M059J (cell line): ENCODE measurements at regions not wholly inside any gene's neighbourhood (a gene's known extent, or its start where the extent isn't known, plus 50 kb on each side); places are given as distances from the start of the nearest gene placed in this dataset.

ENCODE experiments used
- DNase-seq: peaks from one replicate; pipeline ENCODE4 v3.0.0-alpha.2; 2012; ENCODE audit warnings: low read depth

- DNase-seq: no peak
Measured at GRCh38 chr2:172153156-172153555, 50.5 kb upstream of the DLX2 start.

- DNase-seq: no peak
Measured at GRCh38 chr2:172153757-172154156, 51.1 kb upstream of the DLX2 start.

GRCh38 chr2:172155752-172156151 is 53.1 kb upstream of the DLX2 start:
- no peak for DNase-seq

- no peak for DNase-seq
Measured at GRCh38 chr2:172160839-172161238, 58.1 kb upstream of the DLX2 start.

- no peak for DNase-seq
Measured at GRCh38 chr2:172162225-172162733, 59.6 kb upstream of the DLX2 start.

- DNase-seq: no peak
Measured at GRCh38 chr2:172162739-172163336, 60.1 kb upstream of the DLX2 start.

- DNase-seq: peak; percentile 42
Measured at GRCh38 chr2:172168917-172169346, 66.2 kb upstream of the DLX2 start.

- no peak for DNase-seq
Measured at GRCh38 chr2:172169611-172170010, 66.9 kb upstream of the DLX2 start.

GRCh38 chr2:172172513-172173173 is 69.9 kb upstream of the DLX2 start:
- DNase-seq: peak; percentile 68

- DNase-seq: no peak
Measured at GRCh38 chr2:172173174-172173706, 70.5 kb upstream of the DLX2 start.

- peak; percentile 34 for DNase-seq
Measured at GRCh38 chr2:172177581-172177980, 74.9 kb upstream of the DLX2 start.

GRCh38 chr2:172177996-172178395 is 75.3 kb upstream of the DLX2 start:
- peak; percentile 89 for DNase-seq

GRCh38 chr2:172179045-172179701 is 76.5 kb upstream of the DLX2 start:
- DNase-seq: peak; percentile 90

- peak; percentile 23 for DNase-seq
Measured at GRCh38 chr2:172181840-172182239, 79.1 kb upstream of the DLX2 start.

- no peak for DNase-seq
Measured at GRCh38 chr2:172182624-172183023, 79.9 kb upstream of the DLX2 start.

- DNase-seq: no peak
Measured at GRCh38 chr2:172193331-172194089, 90.8 kb upstream of the DLX2 start.

GRCh38 chr2:172195836-172196376 is 93.2 kb upstream of the DLX2 start:
- DNase-seq: no peak

- peak; percentile 88 for DNase-seq
Measured at GRCh38 chr2:172196768-172197431, 94.2 kb upstream of the DLX2 start.

GRCh38 chr2:172198361-172198760 is 95.7 kb upstream of the DLX2 start:
- no peak for DNase-seq

- peak; percentile 59 for DNase-seq
Measured at GRCh38 chr2:172198908-172199307, 96.2 kb upstream of the DLX2 start.

- DNase-seq: no peak
Measured at GRCh38 chr2:172200495-172201085, 97.9 kb upstream of the DLX2 start.
